AG08395 (cell line): ENCODE measurements at regions not wholly inside any gene's neighbourhood (a gene's known extent, or its start where the extent isn't known, plus 50 kb on each side); places are given as distances from the start of the nearest gene placed in this dataset.
"Not testable (repeated sequence)": the region's sequence is repeated elsewhere in the genome, so short reads cannot be mapped to it uniquely, and the experiment has no call there.

Experiments
- DNase-seq: peaks from one replicate; pipeline ENCODE4 v3.0.0; 2012; ENCODE audit warnings: mixed read lengths, low spot score

DNA sequence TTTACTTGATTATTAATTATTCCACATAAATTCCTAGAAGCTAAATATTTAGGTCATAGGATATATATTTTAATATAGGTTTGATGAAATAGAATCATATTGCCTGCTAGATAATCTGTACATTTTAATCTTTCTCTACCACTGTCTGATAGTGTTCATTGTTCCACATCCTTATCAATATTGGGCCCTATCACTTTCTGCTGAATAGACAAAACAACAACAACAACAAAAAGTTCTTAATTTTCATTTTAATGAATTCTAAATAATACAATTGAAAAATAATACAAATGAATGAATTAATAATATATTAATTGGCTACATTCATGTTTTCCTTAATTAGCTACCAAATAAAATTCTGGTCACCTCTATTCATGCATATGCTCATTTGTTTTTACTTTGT, 1437.2 kb downstream of the LRFN5 start:
- DNase-seq, result no peak

DNA sequence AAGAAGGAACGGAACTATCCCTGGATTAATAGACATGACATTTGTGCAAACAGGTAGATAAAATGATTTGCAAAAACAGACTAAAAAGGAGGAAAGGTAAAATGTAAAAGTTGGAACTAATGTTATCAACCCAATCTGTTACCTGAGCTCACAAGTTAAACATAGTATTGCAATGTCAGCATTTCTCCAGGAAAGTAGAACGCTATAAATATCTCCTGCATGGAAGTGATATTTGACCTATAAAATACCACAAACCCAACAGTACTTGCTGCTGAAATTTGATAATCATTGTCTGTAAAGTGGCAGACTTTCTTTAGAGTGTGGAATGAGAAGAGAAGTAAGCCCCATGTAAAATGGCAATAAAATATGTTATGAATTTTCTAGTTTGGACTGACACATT, 1435.7 kb downstream of the LRFN5 start:
- no peak for DNase-seq

DNA sequence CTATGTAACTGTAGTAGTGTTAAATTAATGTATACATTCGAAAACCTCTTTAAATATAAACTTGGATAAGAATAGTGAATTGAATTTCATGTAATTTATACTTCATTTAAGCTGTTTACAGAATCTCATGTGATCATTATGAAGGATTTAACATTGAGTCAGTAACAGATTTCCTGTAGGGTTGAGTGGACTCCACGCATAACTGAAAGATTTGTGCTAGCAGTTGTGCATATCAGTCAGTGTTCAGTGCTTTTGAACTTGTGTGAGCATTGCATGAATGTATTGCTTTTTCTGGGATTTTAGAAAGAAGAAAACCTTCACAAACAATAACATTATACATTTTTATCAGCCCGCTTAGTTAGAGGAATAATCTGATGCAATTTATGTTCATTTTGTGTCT, 1435.3 kb downstream of the LRFN5 start:
- DNase-seq, result no peak

DNA sequence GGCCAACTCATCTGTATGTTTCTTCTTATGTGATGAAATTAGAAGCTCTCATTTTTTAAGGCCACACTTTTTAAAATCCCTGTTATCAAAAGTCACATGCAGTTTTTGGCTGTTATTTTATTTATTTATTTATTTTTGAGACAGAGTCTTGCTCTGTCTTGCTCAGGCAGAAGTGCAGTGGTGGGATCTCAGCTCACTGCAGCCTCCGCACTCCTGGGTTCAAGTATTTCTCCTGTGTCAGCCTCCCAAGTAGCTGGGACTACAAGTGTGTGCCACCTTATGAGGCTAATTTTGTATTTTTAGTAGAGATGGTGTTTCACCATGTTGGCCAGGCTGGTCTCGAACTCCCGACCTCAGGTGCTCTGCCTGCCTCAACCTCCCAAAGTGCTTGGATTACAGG, 1434.5 kb downstream of the LRFN5 start:
- no peak for DNase-seq

DNA sequence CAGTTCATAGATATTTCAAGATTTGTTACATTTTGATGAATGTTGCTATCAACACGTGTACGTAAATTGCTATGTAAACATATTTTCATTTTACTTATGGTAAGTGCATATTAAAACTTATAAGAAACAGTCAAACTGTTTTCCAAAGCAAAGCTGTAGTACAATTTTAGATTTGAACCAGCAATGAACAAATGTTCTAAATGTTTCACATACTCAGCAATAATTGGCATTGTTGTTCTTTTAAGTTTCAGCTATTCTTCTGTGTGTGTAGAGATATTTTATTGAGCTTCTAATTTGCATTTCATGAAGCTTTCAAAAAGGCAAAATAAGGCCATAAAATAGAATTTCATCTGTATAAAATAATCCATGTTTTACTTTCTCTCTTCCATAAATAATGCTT, 1433.2 kb downstream of the LRFN5 start:
- no peak for DNase-seq

- DNase-seq, result no peak
These were observed 1424.9 kb downstream of the LRFN5 start for GRCh38 chr14:43031598-43031997.

DNA sequence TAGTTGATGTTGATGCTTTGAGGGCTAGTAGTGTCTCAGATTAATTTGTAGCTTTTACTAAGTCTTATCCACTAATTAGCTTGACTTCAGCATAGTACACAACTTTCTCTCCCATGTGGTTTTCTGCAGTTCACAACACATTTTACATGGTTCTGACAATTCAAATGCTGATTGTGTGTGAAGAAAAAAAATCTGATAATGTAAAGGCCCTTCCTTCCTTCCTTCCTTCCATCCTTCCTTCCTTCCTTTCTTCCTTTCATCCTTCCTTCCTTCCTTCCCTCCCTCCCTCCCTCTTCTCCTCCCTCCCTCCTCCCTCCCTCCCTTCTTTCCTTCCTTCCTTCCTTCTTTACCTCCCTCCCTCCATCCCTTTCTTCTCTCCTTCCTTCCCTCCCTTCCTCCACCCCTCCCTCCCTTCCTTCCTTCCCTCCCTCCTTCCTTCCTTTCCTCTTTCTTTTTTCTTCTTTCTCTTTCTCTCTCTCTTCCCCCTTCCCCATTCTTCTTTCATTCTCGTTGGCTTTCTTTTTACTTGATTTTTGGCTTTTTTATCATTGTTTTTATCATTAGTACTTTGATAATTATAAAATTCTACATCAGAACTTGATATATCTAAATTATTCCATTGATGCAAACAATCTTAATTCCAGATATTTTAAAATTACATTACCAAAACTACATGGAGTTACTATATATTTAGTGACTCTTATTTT, 1415.6 kb downstream of the LRFN5 start:
- no peak for DNase-seq

GRCh38 chr14:43019826-43020225, 1413.2 kb downstream of the LRFN5 start:
- DNase-seq, result no peak

- no peak for DNase-seq
These were observed 1407.7 kb downstream of the LRFN5 start for GRCh38 chr14:43014338-43014737.

GRCh38 chr14:43012817-43013216, 1406.1 kb downstream of the LRFN5 start:
- no peak for DNase-seq

GRCh38 chr14:43005807-43006206, 1399.1 kb downstream of the LRFN5 start:
- DNase-seq, result no peak

GRCh38 chr14:43003845-43004244, 1397.2 kb downstream of the LRFN5 start:
- DNase-seq, result no peak

DNA sequence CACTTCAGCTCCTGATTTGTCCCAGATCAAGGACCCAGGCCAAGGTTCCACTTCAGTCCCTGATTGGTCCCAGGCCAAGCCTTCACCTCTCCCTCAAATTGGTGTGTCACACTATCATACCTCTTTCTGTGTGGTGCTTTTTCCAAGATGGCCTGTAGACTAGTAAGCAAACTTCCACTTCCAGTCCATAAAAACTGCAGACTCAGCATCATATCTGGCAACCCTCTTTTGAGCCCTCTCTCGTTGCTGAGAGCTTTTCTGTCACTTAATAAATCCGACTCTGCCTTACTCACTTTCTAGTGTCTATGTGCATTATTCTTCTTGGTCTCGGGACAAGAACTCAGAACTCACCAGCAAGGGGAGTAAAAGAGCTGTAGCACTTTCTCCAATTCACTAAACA, 1395.1 kb downstream of the LRFN5 start:
- DNase-seq, result no peak

DNA sequence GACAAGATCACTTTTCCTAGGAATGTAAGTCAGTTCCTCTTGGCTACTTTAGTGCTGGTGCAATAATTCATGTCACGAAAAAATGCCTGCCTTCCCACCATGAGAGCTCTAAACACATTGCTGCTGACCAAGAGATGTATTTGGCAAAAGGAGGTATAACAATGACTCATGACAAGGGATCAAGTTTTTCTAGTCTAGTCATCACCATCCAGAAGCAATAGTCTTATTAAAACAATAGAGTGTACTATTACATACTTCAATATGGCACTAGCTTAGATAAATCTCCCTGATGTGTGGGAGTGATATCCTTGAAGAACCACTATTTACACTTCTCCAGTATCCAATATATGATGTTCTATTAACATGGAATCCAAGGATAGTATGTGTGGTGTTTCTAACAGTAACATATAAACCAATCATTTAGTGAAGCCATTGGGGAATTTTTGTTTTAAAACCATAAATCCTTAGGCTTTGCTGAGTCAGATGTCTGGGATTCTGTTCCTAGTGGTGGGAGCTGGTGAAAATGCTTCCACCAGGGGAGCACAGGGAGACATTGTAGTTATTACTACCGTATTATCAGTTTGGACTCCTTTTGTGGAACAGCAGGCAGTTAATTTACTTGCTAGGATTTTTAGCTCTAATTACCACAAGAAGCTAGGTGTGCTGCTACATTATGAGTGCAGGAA, 1387.5 kb downstream of the LRFN5 start:
- DNase-seq, result no peak

DNA sequence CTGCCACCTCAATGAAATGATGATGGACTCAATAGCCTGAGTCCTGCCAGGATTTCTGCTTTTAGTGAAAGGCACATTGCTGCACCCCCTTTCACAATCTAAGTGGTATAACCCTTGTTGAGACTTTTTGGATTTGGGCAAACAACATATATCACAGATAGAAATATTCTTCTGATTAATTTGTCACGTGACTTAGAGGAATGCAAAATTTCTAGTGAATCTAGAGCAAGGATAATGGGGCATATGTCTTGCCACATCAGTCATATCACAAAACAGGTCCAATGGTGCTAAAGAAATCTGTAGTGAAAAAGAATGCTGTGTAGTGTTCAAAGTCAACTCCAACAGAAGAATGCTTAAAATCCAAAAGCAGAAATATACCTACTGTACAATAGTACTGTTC, 1386.3 kb downstream of the LRFN5 start:
- DNase-seq, result no peak

- no peak for DNase-seq
These were observed 1373.7 kb downstream of the LRFN5 start for GRCh38 chr14:42980419-42980818.

DNA sequence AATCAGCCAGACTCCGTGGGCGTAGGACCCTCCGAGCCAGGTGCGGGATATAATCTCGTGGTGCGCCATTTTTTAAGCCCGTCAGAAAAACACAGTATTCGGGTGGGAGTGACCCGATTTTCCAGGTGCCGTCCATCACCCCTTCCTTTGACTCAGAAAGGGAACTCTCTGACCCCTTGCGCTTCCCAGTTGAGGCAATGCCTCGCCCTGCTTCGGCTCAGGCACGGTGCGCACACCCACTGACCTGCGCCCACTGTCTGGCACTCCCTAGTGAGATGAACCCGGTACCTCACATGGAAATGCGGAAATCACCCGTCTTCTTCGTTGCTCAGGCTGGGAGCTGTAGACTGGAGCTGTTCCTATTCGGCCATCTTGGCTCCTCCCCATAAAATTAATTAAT, 1366.5 kb downstream of the LRFN5 start:
- DNase-seq, result not testable (repeated sequence)

- no peak for DNase-seq
These were observed 1358.8 kb downstream of the LRFN5 start for GRCh38 chr14:42965512-42965911.

GRCh38 chr14:42961509-42961908, 1354.8 kb downstream of the LRFN5 start:
- no peak for DNase-seq

- DNase-seq, result no peak
These were observed 1343.7 kb downstream of the LRFN5 start for GRCh38 chr14:42950363-42950762.

- DNase-seq, result no peak
These were observed 1341.3 kb downstream of the LRFN5 start for GRCh38 chr14:42947991-42948390.

GRCh38 chr14:42944284-42944683, 1337.6 kb downstream of the LRFN5 start:
- DNase-seq, result no peak

DNA sequence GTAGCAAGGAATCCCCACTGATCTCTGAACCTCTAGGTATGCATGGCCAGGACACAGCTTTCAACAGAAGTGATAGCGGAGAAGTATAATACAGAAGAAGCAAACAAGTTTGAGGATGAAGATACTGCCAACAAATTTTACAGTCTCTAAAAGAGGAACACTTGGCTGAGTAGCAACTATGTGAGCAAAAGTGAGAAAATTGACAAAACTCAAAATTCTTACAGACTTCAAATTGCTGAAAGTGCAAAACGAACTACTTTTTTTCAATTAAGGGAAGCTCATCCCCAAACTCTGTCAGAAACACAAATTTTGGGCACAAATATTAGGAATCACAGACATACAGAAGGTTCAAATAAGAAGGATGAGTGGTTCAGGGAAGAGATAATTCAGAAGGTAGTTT, 1324.6 kb downstream of the LRFN5 start:
- DNase-seq, result no peak
